GM03348 (cell line): ENCODE measurements at regions not wholly inside any gene's neighbourhood (a gene's known extent, or its start where the extent isn't known, plus 50 kb on each side); places are given as distances from the start of the nearest gene placed in this dataset.
A peak's percentile ranks its signal among the peaks of the same experiment; 100 is the strongest.
"Not testable (repeated sequence)": the region's sequence is repeated elsewhere in the genome, so short reads cannot be mapped to it uniquely, and the experiment has no call there.

Source experiments
- DNase-seq: peaks from one replicate; pipeline ENCODE4 v3.0.0; 2012; ENCODE audit warnings: low spot score

- DNase-seq, result peak; percentile 89
Observed at GRCh38 chr7:25069900-25070443, 55.1 kb downstream of the CYCS start.

GRCh38 chr7:25068502-25069213, 56.4 kb downstream of the CYCS start:
- no peak for DNase-seq

GRCh38 chr7:25067726-25068501, 57.1 kb downstream of the CYCS start:
- no peak for DNase-seq

- DNase-seq, result no peak
Observed at GRCh38 chr7:25066253-25066652, 58.8 kb downstream of the CYCS start.

GRCh38 chr7:25062380-25062779, 62.7 kb downstream of the CYCS start:
- DNase-seq, result no peak

- no peak for DNase-seq
Observed at GRCh38 chr7:25060487-25061055, 64.5 kb downstream of the CYCS start.

GRCh38 chr7:25059576-25059975, 65.5 kb downstream of the CYCS start:
- no peak for DNase-seq

- no peak for DNase-seq
Observed at GRCh38 chr7:25056368-25056767, 68.7 kb downstream of the CYCS start.

GRCh38 chr7:25055520-25056220, 69.4 kb downstream of the CYCS start:
- DNase-seq, result no peak

GRCh38 chr7:25054819-25055519, 70.1 kb downstream of the CYCS start:
- no peak for DNase-seq

- DNase-seq, result no peak
Observed at GRCh38 chr7:25050223-25050622, 70.2 kb upstream of the OSBPL3 start.

GRCh38 chr7:25048444-25048834, 68.5 kb upstream of the OSBPL3 start:
- DNase-seq, result no peak

- not testable (repeated sequence) for DNase-seq
Observed at GRCh38 chr7:25047571-25048443, 67.8 kb upstream of the OSBPL3 start.

GRCh38 chr7:25037325-25037724, 57.3 kb upstream of the OSBPL3 start:
- no peak for DNase-seq

- DNase-seq, result no peak
Observed at GRCh38 chr7:25035274-25035673, 55.3 kb upstream of the OSBPL3 start.

- no peak for DNase-seq
Observed at GRCh38 chr7:25034136-25034535, 54.2 kb upstream of the OSBPL3 start.

GRCh38 chr7:25032774-25033743, 53.1 kb upstream of the OSBPL3 start:
- DNase-seq, result peak; percentile 29

- DNase-seq, result no peak
Observed at GRCh38 chr7:25031432-25031831, 51.5 kb upstream of the OSBPL3 start.

- no peak for DNase-seq
Observed at GRCh38 chr7:25031007-25031406, 51.0 kb upstream of the OSBPL3 start.
